ENCODE measurements at regions not wholly inside any gene's neighbourhood (a gene's known extent, or its start where the extent isn't known, plus 50 kb on each side); places are given as distances from the start of the nearest gene placed in this dataset.

DNA sequence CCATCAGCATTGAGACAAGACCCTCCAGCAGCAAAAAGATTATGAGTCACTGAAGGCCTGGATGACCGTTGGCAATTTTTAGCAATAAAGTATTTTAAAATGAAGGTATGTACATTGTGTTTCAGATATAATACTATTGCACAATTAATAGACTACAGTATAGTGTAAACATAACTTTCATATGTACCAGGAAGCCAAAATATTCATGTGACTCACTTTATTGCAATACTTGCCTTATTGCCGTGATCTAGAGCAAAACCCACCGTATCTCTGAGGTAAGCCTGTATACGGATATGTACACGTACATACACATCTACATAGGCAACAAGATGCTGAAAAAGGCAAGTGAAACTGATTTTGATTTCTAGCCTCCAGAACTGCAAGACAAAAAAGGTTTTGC is 103.3 kb downstream of the EDNRB start:
- peaks cover 8% of the 10 kb centered on the region for H3K4me1 Mint-ChIP-seq (ENCODE audit: unreplicated experiment)
- TF ChIP-seq, protein P1, sequence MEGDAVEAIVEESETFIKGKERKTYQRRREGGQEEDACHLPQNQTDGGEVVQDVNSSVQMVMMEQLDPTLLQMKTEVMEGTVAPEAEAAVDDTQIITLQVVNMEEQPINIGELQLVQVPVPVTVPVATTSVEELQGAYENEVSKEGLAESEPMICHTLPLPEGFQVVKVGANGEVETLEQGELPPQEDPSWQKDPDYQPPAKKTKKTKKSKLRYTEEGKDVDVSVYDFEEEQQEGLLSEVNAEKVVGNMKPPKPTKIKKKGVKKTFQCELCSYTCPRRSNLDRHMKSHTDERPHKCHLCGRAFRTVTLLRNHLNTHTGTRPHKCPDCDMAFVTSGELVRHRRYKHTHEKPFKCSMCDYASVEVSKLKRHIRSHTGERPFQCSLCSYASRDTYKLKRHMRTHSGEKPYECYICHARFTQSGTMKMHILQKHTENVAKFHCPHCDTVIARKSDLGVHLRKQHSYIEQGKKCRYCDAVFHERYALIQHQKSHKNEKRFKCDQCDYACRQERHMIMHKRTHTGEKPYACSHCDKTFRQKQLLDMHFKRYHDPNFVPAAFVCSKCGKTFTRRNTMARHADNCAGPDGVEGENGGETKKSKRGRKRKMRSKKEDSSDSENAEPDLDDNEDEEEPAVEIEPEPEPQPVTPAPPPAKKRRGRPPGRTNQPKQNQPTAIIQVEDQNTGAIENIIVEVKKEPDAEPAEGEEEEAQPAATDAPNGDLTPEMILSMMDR (conservative IDR thresholded peaks at IDR 0.05): no peak
- DNase-seq (ENCODE audit: extremely low spot score, unreplicated experiment): no peak
- no peak overlapping the region for H3K4me3 Mint-ChIP-seq
- H3K36me3 Mint-ChIP-seq: no peaks in the 10 kb centered on the region
- no peaks in the 10 kb centered on the region for H3K9me3 Mint-ChIP-seq
- no peak overlapping the region for H3K27ac Mint-ChIP-seq
- peaks cover 68% of the 10 kb centered on the region for H3K27me3 Mint-ChIP-seq
